Keratinocyte (primary cell): ENCODE measurements at regions not wholly inside any gene's neighbourhood (a gene's known extent, or its start where the extent isn't known, plus 50 kb on each side); places are given as distances from the start of the nearest gene placed in this dataset.

ENCODE experiments used
- EZH2 ChIP-seq: IDR thresholded peaks from one replicate; pipeline ENCODE4 v1.6.1; 2012; ENCODE audit warnings: inconsistent platforms, mild to moderate bottlenecking, low read length, moderate library complexity
- TF ChIP-seq, protein P1 (sequence below), 3 experiments: IDR thresholded peaks in 1 of 3; conservative IDR thresholded peaks in 1 of 3; optimal IDR thresholded peaks in 1 of 3; 2 replicates in 2 of 3; 3 replicates in 1 of 3; pipeline versions ENCODE3 to v1.5.1; 2011; ENCODE audit warnings: low read length in 3 of 3, mild to moderate bottlenecking in 3 of 3, moderate library complexity in 2 of 3, control low read depth in 1 of 3, inconsistent platforms in 1 of 3; ENCODE audit not compliant: insufficient read depth in 2 of 3; ENCODE audit errors: extremely low read depth in 1 of 3

DNA sequence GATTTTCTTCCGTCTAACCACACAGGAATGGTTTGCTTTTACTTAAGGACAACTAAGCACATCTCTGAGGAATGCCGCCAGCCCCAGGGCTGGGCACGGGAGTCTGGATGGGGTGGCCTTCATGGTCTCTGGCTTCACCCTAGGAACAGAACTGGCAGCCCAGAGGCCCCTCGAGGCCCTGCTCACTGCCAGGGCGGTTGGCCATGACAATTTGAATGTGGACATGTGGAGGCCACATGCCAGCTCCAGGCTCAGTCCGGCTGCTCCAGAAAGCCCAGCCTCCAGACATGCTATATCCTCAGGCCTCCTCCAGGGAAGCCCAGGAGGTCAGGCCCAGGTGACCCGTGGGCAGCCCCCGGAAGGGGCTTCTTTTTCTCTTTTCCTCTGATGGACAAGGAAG lies 84.0 kb upstream of the FGF3 start:
- TF ChIP-seq, protein P1, sequence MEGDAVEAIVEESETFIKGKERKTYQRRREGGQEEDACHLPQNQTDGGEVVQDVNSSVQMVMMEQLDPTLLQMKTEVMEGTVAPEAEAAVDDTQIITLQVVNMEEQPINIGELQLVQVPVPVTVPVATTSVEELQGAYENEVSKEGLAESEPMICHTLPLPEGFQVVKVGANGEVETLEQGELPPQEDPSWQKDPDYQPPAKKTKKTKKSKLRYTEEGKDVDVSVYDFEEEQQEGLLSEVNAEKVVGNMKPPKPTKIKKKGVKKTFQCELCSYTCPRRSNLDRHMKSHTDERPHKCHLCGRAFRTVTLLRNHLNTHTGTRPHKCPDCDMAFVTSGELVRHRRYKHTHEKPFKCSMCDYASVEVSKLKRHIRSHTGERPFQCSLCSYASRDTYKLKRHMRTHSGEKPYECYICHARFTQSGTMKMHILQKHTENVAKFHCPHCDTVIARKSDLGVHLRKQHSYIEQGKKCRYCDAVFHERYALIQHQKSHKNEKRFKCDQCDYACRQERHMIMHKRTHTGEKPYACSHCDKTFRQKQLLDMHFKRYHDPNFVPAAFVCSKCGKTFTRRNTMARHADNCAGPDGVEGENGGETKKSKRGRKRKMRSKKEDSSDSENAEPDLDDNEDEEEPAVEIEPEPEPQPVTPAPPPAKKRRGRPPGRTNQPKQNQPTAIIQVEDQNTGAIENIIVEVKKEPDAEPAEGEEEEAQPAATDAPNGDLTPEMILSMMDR (optimal IDR thresholded peaks at IDR 0.05 in 1 of 3, IDR thresholded peaks at IDR 0.05 in 1 of 3, conservative IDR thresholded peaks at IDR 0.05 in 1 of 3; ENCODE audit: extremely low read depth in 1 of 3, insufficient read depth in 2 of 3, low read length in 3 of 3): no peak
- no peak for TF ChIP-seq EZH2
